H4 (cell line): ENCODE measurements at regions not wholly inside any gene's neighbourhood (a gene's known extent, or its start where the extent isn't known, plus 50 kb on each side); places are given as distances from the start of the nearest gene placed in this dataset.
"Not testable (repeated sequence)": the region's sequence is repeated elsewhere in the genome, so short reads cannot be mapped to it uniquely, and the experiment has no call there.

ENCODE experiments used
- DNase-seq: peaks from one replicate; pipeline ENCODE4 v3.0.0-alpha.2; 2015; ENCODE audit warnings: low spot score

GRCh38 chr12:5262450-5262849 lies 169.5 kb upstream of the NTF3 start:
- DNase-seq = no peak

DNA sequence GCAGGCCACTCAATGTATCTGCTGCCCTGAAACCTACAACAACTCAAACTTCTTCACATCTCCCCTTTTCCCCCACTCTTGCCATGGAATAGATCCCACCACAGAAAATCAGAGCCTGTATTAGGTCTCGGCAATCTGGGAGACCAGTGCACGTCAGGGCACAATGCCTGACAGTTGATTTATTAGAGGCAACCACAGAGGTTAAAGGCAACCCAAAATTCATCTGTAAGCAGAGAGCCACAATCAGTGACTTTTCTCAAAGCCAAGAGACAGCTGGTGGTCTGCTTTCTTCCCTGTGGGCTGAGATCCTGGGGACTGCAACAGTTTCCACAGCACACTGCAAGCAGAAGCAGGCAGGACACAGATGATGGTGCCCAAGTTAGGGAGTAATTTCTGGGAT lies 169.0 kb upstream of the NTF3 start:
- DNase-seq = no peak

DNA sequence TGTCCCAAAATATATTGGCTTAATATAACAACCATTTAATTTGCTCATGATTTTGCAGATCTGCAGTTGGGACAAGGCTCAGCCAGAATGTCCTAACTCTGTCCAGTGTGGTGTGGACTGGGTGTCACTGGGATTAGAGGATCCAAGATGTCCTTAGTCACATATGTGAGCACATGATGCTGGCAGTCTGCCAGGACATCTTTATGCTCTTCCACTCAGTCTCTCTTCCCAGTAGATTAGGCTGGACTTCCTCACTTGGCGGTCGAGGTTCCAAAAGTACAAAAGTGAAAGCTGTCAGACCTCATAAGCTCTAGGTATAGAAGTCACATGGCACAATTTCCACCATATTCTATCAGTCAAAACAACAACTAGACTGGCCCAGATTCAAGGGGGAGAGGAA lies 167.9 kb upstream of the NTF3 start:
- DNase-seq = no peak

GRCh38 chr12:5267603-5268423 lies 164.1 kb upstream of the NTF3 start:
- DNase-seq = no peak

DNA sequence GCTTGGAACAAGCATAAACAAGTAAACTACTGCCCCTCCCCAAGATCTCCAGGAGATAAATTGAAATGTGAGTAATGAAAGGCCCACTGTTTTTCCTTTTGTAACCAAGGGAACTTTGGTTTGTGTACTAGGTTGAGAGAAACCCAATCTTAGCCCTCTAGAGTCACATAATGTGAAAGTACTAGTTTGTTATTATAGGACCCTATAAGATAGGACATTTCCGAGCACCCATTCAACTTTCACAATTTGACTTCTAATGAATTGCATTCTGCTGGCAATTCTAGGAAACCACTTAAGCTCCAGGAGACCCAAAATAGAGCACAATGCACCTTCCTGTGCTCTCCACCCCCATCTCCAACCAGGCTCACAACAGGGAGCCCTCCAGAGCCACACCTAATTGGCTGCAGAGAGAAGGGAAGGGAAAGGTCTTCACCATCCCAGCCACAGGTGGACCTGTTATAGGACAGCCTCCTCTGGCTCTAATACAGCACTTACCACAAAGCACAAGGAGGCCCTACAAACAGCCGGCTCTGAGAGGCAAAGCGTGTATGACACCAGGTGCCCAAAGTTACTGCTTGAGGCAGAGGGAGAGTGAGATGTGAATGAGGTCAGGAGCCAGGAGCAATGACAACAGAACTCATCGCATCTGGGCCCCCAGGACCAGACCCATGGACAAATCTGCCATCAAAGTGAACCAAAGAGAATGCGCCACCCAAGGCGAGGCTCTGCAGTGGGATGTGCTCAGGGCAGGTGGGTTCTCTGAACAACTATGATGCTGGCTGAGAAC lies 163.3 kb upstream of the NTF3 start:
- DNase-seq = no peak

DNA sequence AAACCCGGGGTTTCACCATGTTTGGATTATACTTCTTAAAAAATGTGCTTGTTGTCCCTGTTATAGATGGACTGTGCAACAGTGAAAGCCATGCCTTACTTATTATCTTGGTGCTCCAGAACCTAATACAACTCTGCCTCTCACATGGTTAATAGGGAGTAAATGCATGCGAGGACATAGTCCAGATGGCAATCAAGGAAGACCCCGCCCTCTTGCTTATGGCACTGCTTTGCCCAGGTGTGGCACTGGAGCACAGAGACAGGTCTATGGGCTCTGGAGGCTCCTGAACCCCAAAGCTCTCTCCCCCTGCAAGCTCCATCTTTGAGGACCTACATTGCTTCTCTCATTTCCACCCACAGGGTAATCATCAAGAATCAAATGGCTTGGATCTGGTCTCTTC lies 162.1 kb upstream of the NTF3 start:
- no peak for DNase-seq

- DNase-seq = no peak
Measured at GRCh38 chr12:5272018-5272785, 159.7 kb upstream of the NTF3 start.

DNA sequence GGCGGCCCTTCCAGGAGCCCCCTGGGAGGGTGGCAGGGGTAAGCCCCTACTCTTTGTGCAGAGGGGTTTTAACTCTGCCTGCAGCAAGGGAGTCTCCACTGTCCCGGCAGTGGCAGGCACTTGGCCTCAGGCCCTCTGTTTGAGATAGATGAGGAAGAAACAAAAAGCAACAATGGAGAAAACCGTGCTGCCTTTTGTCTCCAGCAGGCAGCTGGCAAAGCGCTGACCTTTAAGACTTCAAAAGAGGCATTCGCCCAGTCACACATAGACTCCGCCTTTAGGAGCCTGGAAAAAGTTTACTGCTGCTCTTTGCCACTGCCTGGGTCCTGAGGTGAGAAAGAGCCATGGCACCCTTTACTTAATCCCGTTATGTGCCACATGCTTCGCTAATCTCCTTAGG lies 158.2 kb upstream of the NTF3 start:
- no peak for DNase-seq

GRCh38 chr12:5276327-5276880 lies 155.5 kb upstream of the NTF3 start:
- DNase-seq = no peak

- DNase-seq = no peak
Measured at GRCh38 chr12:5280086-5280485, 151.8 kb upstream of the NTF3 start.

- DNase-seq = not testable (repeated sequence)
Measured at GRCh38 chr12:5290368-5290767, 141.5 kb upstream of the NTF3 start.

- no peak for DNase-seq
Measured at GRCh38 chr12:5292651-5293050, 139.3 kb upstream of the NTF3 start.

- DNase-seq = no peak
Measured at GRCh38 chr12:5293773-5294172, 138.1 kb upstream of the NTF3 start.

GRCh38 chr12:5294274-5295070 lies 137.4 kb upstream of the NTF3 start:
- DNase-seq = no peak

DNA sequence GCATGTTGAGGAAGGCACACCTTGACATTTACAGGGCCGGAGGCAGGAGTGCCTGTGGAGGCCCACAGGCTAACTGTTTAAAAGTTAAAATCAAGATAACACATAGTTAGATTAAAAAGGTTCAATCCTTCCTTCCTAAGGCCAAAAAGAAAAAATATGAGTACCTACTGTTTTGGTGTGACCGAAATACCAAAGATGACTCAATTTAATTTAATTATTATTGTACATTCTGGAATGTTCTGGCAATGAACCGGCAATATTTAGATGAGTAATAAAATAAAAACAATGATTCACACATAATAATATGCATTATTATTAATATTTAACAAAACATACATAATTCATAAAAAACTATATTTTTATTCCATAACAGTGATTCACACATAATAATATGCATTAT lies 136.8 kb upstream of the NTF3 start:
- DNase-seq = no peak

GRCh38 chr12:5295996-5296395 lies 135.9 kb upstream of the NTF3 start:
- DNase-seq = no peak

DNA sequence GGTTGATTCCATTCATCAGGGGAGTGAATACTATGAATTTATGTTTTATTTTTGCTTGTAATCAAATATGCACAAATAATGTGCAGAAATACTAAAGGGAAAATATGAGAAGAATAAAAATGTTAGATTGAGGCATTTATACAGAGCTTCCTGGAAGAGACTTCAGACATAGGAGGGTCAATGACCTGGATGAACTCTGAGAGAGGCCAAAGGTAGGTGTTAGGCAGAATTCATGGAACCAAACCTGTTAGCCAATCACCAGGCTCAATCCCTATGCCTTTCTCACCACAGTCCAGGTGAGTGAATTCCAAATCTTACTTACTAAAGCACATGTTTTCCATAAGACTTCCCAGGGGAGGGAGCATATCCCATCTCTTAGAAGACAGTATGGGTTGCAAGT lies 130.4 kb upstream of the NTF3 start:
- DNase-seq = no peak

- no peak for DNase-seq
Measured at GRCh38 chr12:5305425-5305824, 126.5 kb upstream of the NTF3 start.

- no peak for DNase-seq
Measured at GRCh38 chr12:5305886-5306545, 125.9 kb upstream of the NTF3 start.

- DNase-seq = no peak
Measured at GRCh38 chr12:5307065-5307464, 124.8 kb upstream of the NTF3 start.

- no peak for DNase-seq
Measured at GRCh38 chr12:5308216-5308615, 123.7 kb upstream of the NTF3 start.
